Inferior parietal cortex (tissue), 1 donor: ENCODE measurements at regions not wholly inside any gene's neighbourhood (a gene's known extent, or its start where the extent isn't known, plus 50 kb on each side); places are given as distances from the start of the nearest gene placed in this dataset.
"Not testable (repeated sequence)": the region's sequence is repeated elsewhere in the genome, so short reads cannot be mapped to it uniquely, and the experiment has no call there.

Experiments
- DNase-seq: peaks from one replicate; pipeline ENCODE4 v3.0.0-alpha.2; 2016; ENCODE audit errors: extremely low spot score

GRCh38 chr14:56046546-56046945 lies 71.7 kb upstream of the PELI2 start:
- no peak for DNase-seq

GRCh38 chr14:56046996-56047395 lies 71.2 kb upstream of the PELI2 start:
- DNase-seq: no peak

- DNase-seq: no peak
Measured at GRCh38 chr14:56049536-56049935, 68.7 kb upstream of the PELI2 start.

- DNase-seq: peak; percentile 55
Measured at GRCh38 chr14:56055511-56055910, 62.7 kb upstream of the PELI2 start.

- DNase-seq: no peak
Measured at GRCh38 chr14:56056031-56056430, 62.2 kb upstream of the PELI2 start.

GRCh38 chr14:56057071-56057741 lies 61.0 kb upstream of the PELI2 start:
- no peak for DNase-seq

- DNase-seq: no peak
Measured at GRCh38 chr14:56057767-56058166, 60.4 kb upstream of the PELI2 start.

- no peak for DNase-seq
Measured at GRCh38 chr14:56059054-56059453, 59.2 kb upstream of the PELI2 start.

GRCh38 chr14:56061051-56061450 lies 57.2 kb upstream of the PELI2 start:
- no peak for DNase-seq

GRCh38 chr14:56063131-56063530 lies 55.1 kb upstream of the PELI2 start:
- no peak for DNase-seq

- no peak for DNase-seq
Measured at GRCh38 chr14:56064513-56064912, 53.7 kb upstream of the PELI2 start.

GRCh38 chr14:56065199-56065598 lies 53.0 kb upstream of the PELI2 start:
- DNase-seq: not testable (repeated sequence)

- DNase-seq: no peak
Measured at GRCh38 chr14:56065621-56066290, 52.5 kb upstream of the PELI2 start.
